Stimulated activated CD8-positive, alpha-beta memory T cell treated with anti-CD3 and anti-CD28 coated beads, Interleukin-2, amount 100 ng/mL, for 48 hours (primary cell): ENCODE measurements at regions not wholly inside any gene's neighbourhood (a gene's known extent, or its start where the extent isn't known, plus 50 kb on each side); places are given as distances from the start of the nearest gene placed in this dataset.
"Not testable (repeated sequence)": the region's sequence is repeated elsewhere in the genome, so short reads cannot be mapped to it uniquely, and the experiment has no call there.

Experiments used
- DNase-seq, 2 donors: peaks; one replicate each; pipeline ENCODE4 v3.0.0-alpha.2; 2020; ENCODE audit warnings: low read depth in 2 of 2

DNA sequence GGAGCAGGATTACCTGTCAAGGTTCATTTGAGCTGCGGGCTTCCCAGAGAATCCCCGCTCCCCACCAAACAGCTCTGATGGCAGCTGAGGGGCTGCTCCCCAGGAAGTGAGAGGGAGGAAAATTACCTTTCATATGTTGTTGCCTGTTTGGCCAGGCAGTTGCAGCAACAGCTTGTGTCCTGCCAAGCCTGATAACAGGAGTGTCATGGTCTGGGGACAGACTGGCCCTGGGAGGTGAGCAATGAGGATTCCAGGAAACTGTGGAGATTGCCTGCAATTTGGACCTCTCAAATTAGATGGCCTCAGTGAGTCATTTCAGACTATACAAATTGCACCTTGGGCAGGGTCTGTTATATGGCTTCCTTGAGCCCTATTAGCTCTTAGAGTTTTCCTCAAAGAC lies 189.3 kb downstream of the PTPRU start:
- no peak for DNase-seq

- DNase-seq: no peak
Measured at GRCh38 chr1:29424266-29424665, 187.9 kb downstream of the PTPRU start.

GRCh38 chr1:29420202-29420601 lies 183.9 kb downstream of the PTPRU start:
- DNase-seq: no peak

DNA sequence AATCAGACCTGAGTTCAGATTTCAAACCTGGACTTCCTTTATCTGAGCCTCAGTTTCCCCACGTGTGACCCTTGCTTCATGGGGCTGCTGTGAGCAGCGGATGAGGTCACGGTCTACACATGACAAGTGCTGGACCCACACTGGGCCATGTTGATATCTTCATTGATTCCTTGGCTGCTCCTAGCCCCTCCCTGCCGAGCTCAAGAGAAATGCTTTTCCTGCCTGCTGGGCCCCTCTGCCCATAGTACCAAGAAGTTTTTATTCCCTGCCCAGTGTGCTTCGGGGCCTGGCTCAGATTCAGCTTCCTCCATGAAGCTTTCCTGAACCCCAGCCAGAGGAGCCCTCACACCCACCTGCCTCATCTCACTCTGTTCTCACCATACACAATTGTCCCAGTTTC lies 181.6 kb downstream of the PTPRU start:
- no peak for DNase-seq

DNA sequence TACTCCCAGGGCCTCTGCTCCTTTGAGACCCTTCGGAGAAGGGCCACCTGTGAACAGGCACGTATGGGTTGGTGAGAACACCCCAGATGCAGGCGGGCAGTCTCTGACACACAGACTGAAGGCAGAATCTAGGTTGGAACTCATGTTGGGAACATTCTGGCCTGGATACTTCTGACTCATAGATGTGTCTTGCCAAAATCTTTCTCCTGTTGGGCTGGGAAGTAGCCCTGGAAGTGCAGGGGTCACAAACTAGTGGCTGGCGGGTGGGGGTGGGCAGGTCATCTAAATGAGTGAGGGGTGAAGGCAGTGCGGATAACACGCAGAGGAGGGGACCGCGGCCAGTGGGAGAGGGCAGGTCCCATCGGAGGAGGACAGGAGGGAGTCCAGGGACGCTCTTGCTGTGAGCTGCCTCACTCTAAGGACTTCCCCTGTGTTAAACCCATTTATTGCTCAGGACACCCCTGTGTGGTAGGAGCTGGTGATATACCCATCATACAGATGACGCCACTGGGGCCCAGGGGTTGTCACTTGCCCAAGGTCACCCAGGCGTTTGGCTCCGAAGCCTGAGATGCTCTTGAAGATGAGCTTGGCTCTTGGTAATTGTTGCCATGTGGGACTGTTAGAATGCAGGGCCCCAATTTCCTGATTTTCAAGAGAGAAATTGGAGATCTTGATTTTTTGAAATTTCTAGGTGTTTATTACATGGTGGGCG lies 181.0 kb downstream of the PTPRU start:
- no peak for DNase-seq

DNA sequence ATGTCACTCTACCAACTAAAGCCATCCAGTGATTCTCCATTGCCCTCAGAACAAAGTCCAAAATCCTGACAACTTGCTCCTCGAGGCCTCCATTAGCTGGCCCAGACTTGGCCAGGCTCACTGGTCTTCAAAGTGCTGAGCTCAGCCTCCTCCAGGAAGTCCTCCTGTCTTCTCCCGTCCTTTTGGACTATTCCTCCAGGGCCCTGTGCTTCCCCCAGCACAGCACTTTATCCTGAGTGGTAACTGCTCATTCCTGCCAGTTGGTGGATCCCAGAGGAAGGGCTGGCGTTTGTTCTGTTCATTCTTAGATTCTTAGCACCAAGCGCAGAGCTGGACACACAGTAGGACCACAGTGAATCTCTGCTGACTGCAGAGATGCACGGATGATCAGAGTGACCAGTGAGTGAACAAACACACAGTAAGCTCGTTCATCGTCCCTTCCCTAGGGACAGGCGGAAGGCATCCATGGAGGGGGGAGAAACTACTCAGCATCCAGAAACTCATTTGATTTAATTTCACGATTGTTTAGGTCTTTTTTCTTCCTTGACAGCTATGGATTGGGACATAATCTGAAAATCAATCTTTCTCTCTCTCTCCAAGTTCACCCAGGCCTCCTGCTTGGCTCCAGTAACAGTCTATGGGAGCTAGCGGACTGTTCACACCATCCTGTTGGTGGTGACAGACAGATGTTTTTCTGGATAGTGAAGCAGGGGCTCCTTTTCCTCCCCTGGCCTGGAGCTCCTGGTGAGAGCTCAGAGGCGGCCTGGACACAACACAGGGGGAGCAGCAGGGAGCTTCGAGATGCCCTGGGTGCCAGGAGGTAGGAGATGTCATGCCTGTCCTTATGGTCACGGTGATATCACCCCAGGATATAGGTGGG lies 180.2 kb downstream of the PTPRU start:
- no peak for DNase-seq

- DNase-seq: no peak
Measured at GRCh38 chr1:29415861-29416260, 179.5 kb downstream of the PTPRU start.

GRCh38 chr1:29415156-29415830 lies 179.0 kb downstream of the PTPRU start:
- DNase-seq: no peak

GRCh38 chr1:29414086-29414485 lies 177.8 kb downstream of the PTPRU start:
- no peak for DNase-seq

- no peak for DNase-seq
Measured at GRCh38 chr1:29413661-29414060, 177.3 kb downstream of the PTPRU start.

DNA sequence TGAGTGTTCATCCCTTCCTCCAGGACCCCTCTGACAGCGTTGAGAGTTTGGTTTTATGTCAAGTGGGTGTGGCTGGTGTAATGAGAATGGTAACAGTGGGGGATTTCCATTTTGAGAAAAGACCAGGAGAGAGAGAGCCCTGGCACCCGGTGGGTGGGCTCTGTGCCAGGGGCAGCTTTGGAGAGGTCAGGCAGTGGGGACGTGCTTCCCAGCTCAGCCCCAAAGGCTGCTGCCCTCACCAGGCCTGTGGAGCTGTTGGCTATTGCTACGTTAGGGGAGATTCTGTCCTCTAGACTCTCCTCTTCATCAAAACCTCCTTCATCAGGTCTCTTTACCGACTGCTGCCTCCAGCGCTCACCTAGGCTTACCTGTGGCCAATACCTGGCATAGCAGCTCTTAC lies 176.3 kb downstream of the PTPRU start:
- no peak for DNase-seq

GRCh38 chr1:29410476-29410875 lies 174.2 kb downstream of the PTPRU start:
- no peak for DNase-seq

DNA sequence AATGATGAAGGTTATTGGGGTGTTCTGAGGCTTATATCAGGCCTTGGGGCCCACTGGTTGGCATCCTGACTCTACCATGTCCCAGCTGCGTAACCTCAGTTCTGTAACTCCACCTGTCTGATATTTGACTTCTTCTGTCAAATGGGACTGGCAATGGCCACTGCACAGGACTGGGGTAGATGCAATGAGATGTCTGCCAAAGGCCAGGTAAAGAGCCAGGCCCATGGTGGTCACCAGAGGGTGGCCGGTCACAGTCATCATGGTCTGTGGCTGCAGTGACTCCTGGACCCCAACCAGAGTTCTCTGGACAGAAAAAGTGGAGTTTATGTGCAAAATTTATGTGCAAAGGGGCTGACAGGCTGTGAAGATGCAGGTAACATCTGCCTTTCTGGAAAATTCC lies 173.3 kb downstream of the PTPRU start:
- DNase-seq: no peak

GRCh38 chr1:29408831-29409605 lies 172.7 kb downstream of the PTPRU start:
- DNase-seq: no peak

DNA sequence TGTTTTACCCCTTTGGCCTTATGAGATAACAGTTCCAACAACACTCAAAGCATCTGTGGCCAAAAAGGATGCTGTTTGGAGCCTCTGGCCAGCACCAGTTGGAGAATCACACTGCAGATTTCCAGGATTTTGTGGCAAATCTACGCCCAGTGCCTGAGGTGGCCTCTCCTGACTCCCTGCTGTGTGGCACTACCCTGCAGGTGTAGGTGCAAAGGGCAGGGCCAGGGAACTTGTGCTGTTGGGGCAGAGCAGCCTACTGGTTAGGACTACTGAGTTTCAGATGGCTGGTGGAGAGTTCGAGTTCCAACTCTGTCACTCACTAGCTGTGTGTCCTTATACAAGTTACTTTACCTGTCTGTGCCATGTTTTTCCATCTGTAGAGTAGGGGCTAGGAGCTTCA lies 170.5 kb downstream of the PTPRU start:
- DNase-seq: no peak

- not testable (repeated sequence) for DNase-seq
Measured at GRCh38 chr1:29400203-29400602, 163.9 kb downstream of the PTPRU start.

GRCh38 chr1:29399465-29399864 lies 163.1 kb downstream of the PTPRU start:
- DNase-seq: no peak

- DNase-seq: no peak
Measured at GRCh38 chr1:29398431-29398830, 162.1 kb downstream of the PTPRU start.

DNA sequence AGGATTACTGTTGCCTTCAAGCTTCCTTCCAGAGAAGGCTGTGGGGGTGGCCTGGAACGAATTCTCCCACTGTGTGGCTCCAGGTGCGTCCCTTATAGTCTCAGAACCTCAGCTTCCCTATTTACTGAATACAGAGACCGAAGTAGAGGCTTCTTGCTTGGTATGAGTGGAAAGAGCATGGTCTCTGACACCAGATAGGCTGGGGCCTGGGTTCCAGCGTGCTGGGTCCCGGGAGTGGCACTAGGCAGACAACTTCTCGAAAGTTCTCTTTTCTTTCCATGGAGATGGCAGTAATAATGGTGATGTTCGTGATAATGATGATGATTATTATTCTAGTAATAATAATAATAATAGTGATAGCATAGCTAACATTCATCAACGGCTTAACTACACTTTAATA lies 161.7 kb downstream of the PTPRU start:
- no peak for DNase-seq

GRCh38 chr1:29397256-29397590 lies 160.9 kb downstream of the PTPRU start:
- no peak for DNase-seq

- DNase-seq: no peak
Measured at GRCh38 chr1:29396438-29397255, 160.3 kb downstream of the PTPRU start.
